H1 (cell line): ENCODE measurements at regions not wholly inside any gene's neighbourhood (a gene's known extent, or its start where the extent isn't known, plus 50 kb on each side); places are given as distances from the start of the nearest gene placed in this dataset.
"Not testable (repeated sequence)": the region's sequence is repeated elsewhere in the genome, so short reads cannot be mapped to it uniquely, and the experiment has no call there.

Source experiments
- CBX5 ChIP-seq: fragments of 300-800, 300-1000 bp; sonication (generic); IDR thresholded peaks from 2 replicates; pipeline ENCODE4 v1.7.1; 2016; ENCODE audit warnings: antibody characterized with exemption, low read length, low read depth
- CREB1 ChIP-seq: IDR thresholded peaks from 2 replicates; pipeline ENCODE4 v1.6.1; 2012; ENCODE audit warnings: inconsistent platforms
- EZH2 ChIP-seq: fragments of 200-600 bp; sonication (generic); IDR thresholded peaks from 2 replicates; pipeline ENCODE4 v1.7.1; 2012; ENCODE audit warnings: low read depth, mild to moderate bottlenecking, moderate library complexity, low read length, inconsistent platforms; ENCODE audit not compliant: severe bottlenecking
- GABPA ChIP-seq: IDR thresholded peaks from 2 replicates; pipeline ENCODE4 v1.6.1; 2011; ENCODE audit warnings: mild to moderate bottlenecking, low read length, moderate library complexity, borderline replicate concordance; ENCODE audit not compliant: insufficient read depth
- POLR2A ChIP-seq, 2 experiments: IDR thresholded peaks; 1 replicate in 1 of 2; 2 replicates in 1 of 2; pipeline ENCODE4 v1.6.1; 2011; ENCODE audit warnings: low read depth in 2 of 2, low read length in 2 of 2, mild to moderate bottlenecking in 2 of 2; ENCODE audit errors: control extremely low read depth in 1 of 2
- POLR2AphosphoS5 ChIP-seq: IDR thresholded peaks from 2 replicates; pipeline ENCODE4 v1.6.1; 2011; ENCODE audit warnings: low read depth, low read length
- RXRA ChIP-seq: IDR thresholded peaks from 2 replicates; pipeline ENCODE4 v1.6.1; 2011; ENCODE audit warnings: low read depth, mild to moderate bottlenecking, low read length, moderate library complexity; ENCODE audit not compliant: insufficient read depth
- TAF1 ChIP-seq: IDR thresholded peaks from 2 replicates; pipeline ENCODE4 v1.6.1; 2011; ENCODE audit warnings: mild to moderate bottlenecking, low read depth, low read length
- USF2 ChIP-seq: IDR thresholded peaks from 2 replicates; pipeline ENCODE4 v1.6.1; 2011; ENCODE audit warnings: low read length, improper control_type of control experiment
- TF ChIP-seq, protein P1 (sequence below), 3 experiments: IDR thresholded peaks; 1 replicate in 2 of 3; 2 replicates in 1 of 3; pipeline versions ENCODE4 v1.5.1 to v1.6.1; 2011; ENCODE audit warnings: low read length in 3 of 3, mild to moderate bottlenecking in 3 of 3, inconsistent platforms in 2 of 3, low read depth in 1 of 3, moderate library complexity in 1 of 3; ENCODE audit not compliant: insufficient read depth in 1 of 3; ENCODE audit errors: control extremely low read depth in 1 of 3
- TF ChIP-seq, protein P2 (sequence below): IDR thresholded peaks from 2 replicates; pipeline ENCODE4 v1.6.1; 2011; ENCODE audit warnings: low read depth, mild to moderate bottlenecking, low read length; ENCODE audit not compliant: insufficient read depth

DNA sequence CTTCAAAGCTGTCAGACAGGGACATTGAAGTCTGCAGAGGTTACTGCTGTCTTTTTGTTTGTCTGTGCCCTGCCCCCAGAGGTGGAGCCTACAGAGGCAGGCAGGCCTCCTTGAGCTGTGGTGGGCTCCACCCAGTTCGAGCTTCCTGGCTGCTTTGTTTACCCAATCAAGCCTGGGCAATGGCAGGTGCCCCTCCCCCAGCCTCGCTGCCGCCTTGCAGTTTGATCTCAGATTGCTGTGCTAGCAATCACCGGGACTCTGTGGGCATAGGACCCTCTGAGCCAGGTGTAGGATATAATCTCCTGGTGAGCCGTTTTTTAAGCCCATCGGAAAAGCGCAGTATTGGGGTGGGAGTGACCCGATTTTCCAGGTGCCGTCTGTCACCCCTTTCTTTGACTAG, 586.8 kb downstream of the ARL4A start:
- TF ChIP-seq, protein P1, sequence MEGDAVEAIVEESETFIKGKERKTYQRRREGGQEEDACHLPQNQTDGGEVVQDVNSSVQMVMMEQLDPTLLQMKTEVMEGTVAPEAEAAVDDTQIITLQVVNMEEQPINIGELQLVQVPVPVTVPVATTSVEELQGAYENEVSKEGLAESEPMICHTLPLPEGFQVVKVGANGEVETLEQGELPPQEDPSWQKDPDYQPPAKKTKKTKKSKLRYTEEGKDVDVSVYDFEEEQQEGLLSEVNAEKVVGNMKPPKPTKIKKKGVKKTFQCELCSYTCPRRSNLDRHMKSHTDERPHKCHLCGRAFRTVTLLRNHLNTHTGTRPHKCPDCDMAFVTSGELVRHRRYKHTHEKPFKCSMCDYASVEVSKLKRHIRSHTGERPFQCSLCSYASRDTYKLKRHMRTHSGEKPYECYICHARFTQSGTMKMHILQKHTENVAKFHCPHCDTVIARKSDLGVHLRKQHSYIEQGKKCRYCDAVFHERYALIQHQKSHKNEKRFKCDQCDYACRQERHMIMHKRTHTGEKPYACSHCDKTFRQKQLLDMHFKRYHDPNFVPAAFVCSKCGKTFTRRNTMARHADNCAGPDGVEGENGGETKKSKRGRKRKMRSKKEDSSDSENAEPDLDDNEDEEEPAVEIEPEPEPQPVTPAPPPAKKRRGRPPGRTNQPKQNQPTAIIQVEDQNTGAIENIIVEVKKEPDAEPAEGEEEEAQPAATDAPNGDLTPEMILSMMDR (IDR thresholded peaks at IDR 0.05; ENCODE audit: control extremely low read depth in 1 of 3, insufficient read depth in 1 of 3, low read depth in 1 of 3, low read length in 3 of 3) = not testable (repeated sequence)
- not testable (repeated sequence) for TF ChIP-seq CBX5; RXRA; TAF1; POLR2A (IDR thresholded peaks at IDR 0.05; ENCODE audit: control extremely low read depth in 1 of 2, low read depth in 2 of 2, low read length in 2 of 2); USF2; GABPA; CREB1; POLR2AphosphoS5; EZH2
- TF ChIP-seq, protein P2, sequence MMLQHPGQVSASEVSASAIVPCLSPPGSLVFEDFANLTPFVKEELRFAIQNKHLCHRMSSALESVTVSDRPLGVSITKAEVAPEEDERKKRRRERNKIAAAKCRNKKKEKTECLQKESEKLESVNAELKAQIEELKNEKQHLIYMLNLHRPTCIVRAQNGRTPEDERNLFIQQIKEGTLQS = not testable (repeated sequence)
